GM18907 (cell line): ENCODE measurements at regions not wholly inside any gene's neighbourhood (a gene's known extent, or its start where the extent isn't known, plus 50 kb on each side); places are given as distances from the start of the nearest gene placed in this dataset.
"Not testable (repeated sequence)": the region's sequence is repeated elsewhere in the genome, so short reads cannot be mapped to it uniquely, and the experiment has no call there.

Experiments used
- ATAC-seq: cut with Tn5 transposase; IDR thresholded peaks from one replicate; pipeline ENCODE4 v1.9.1; 2021; ENCODE audit warnings: mild to moderate bottlenecking, moderate library complexity; ENCODE audit not compliant: unreplicated experiment

- ATAC-seq = no peak
Measured at GRCh38 chr1:59193443-59194093, 103.3 kb upstream of the FGGY start.

GRCh38 chr1:59194621-59195020, 102.3 kb upstream of the FGGY start:
- no peak for ATAC-seq

- ATAC-seq = no peak
Measured at GRCh38 chr1:59195151-59195550, 101.7 kb upstream of the FGGY start.

GRCh38 chr1:59198564-59198963, 98.3 kb upstream of the FGGY start:
- no peak for ATAC-seq

- ATAC-seq = no peak
Measured at GRCh38 chr1:59199147-59199546, 97.7 kb upstream of the FGGY start.

- ATAC-seq = no peak
Measured at GRCh38 chr1:59199719-59200376, 97.0 kb upstream of the FGGY start.

- ATAC-seq = no peak
Measured at GRCh38 chr1:59201341-59201740, 95.6 kb upstream of the FGGY start.

- no peak for ATAC-seq
Measured at GRCh38 chr1:59202455-59202854, 94.4 kb upstream of the FGGY start.

GRCh38 chr1:59204001-59204400, 92.9 kb upstream of the FGGY start:
- no peak for ATAC-seq

- not testable (repeated sequence) for ATAC-seq
Measured at GRCh38 chr1:59206616-59207015, 90.3 kb upstream of the FGGY start.

GRCh38 chr1:59210430-59210829, 86.5 kb upstream of the FGGY start:
- not testable (repeated sequence) for ATAC-seq

GRCh38 chr1:59212706-59213105, 84.2 kb upstream of the FGGY start:
- ATAC-seq = no peak

GRCh38 chr1:59214248-59215208, 82.4 kb upstream of the FGGY start:
- ATAC-seq = no peak

- ATAC-seq = no peak
Measured at GRCh38 chr1:59215766-59216291, 81.1 kb upstream of the FGGY start.

GRCh38 chr1:59217439-59217838, 79.5 kb upstream of the FGGY start:
- not testable (repeated sequence) for ATAC-seq

GRCh38 chr1:59218521-59219236, 78.2 kb upstream of the FGGY start:
- no peak for ATAC-seq

- ATAC-seq = no peak
Measured at GRCh38 chr1:59219916-59220315, 77.0 kb upstream of the FGGY start.

- ATAC-seq = no peak
Measured at GRCh38 chr1:59220356-59220755, 76.5 kb upstream of the FGGY start.

- ATAC-seq = no peak
Measured at GRCh38 chr1:59223198-59223597, 73.7 kb upstream of the FGGY start.

GRCh38 chr1:59223989-59224634, 72.8 kb upstream of the FGGY start:
- ATAC-seq = no peak
